Kidney (tissue), 13 donors: ENCODE measurements at regions not wholly inside any gene's neighbourhood (a gene's known extent, or its start where the extent isn't known, plus 50 kb on each side); places are given as distances from the start of the nearest gene placed in this dataset.
"Not testable (repeated sequence)": the region's sequence is repeated elsewhere in the genome, so short reads cannot be mapped to it uniquely, and the experiment has no call there.

ENCODE experiments used
- DNase-seq, 5 donors: peaks; one replicate each; pipeline ENCODE4 v3.0.0-alpha.2; 2013 to 2020
- FAIRE-seq: peaks from 2 replicates; lab custom pipeline; 2012; peaks lifted over from hg19 to GRCh38; lab: Jason Lieb, UNC
- H3K27ac ChIP-seq, 2 donors: one replicate each; pipeline ENCODE4 v1.7.0; 2013; ENCODE audit warnings: low read depth in 2 of 2, low read length in 2 of 2, inconsistent platforms in 1 of 2
- H3K27me3 ChIP-seq: one replicate; pipeline ENCODE4 v1.7.1; 2013; ENCODE audit warnings: low read length, inconsistent platforms; ENCODE audit not compliant: control insufficient read depth, insufficient read depth
- H3K36me3 ChIP-seq, 3 donors: one replicate each; pipeline versions ENCODE4 v1.7.0 to v1.7.1; 2013; ENCODE audit warnings: low read length in 3 of 3, control low read depth in 1 of 3, inconsistent platforms in 1 of 3; ENCODE audit not compliant: insufficient read depth in 3 of 3, control insufficient read depth in 2 of 3
- H3K4me1 ChIP-seq, 3 donors: one replicate each; pipeline versions ENCODE4 v1.7.0 to v1.7.1; 2013; ENCODE audit warnings: low read length in 3 of 3, inconsistent platforms in 1 of 3, low read depth in 1 of 3; ENCODE audit not compliant: control insufficient read depth in 2 of 3, insufficient read depth in 2 of 3
- H3K4me3 ChIP-seq, 3 donors: one replicate each; pipeline versions ENCODE4 v1.7.0 to v1.8.1; 2013; ENCODE audit warnings: low read length in 3 of 3, control low read depth in 1 of 3, inconsistent platforms in 1 of 3
- H3K9ac ChIP-seq, 3 donors: one replicate each; pipeline versions ENCODE4 v1.7.0 to v1.7.1; 2013; ENCODE audit warnings: low read length in 3 of 3, control low read depth in 1 of 3, inconsistent platforms in 1 of 3
- H3K9me3 ChIP-seq, 3 donors: one replicate each; pipeline versions ENCODE4 v1.7.0 to v1.7.1; 2013; ENCODE audit warnings: low read length in 3 of 3, control low read depth in 1 of 3, inconsistent platforms in 1 of 3; ENCODE audit not compliant: control insufficient read depth in 2 of 3, insufficient read depth in 1 of 3
- CTCF ChIP-seq: IDR thresholded peaks from 3 replicates; pipeline ENCODE4 v1.5.1; 2012; ENCODE audit warnings: mild to moderate bottlenecking, moderate library complexity, borderline replicate concordance; ENCODE audit not compliant: insufficient read depth; ENCODE audit errors: extremely low read depth
- intact Hi-C: fragments of 100-400 bp; cut with DNase I; formaldehyde crosslinking; loops from one replicate; pipeline ENCODE4 v1.11.1; 2022
- donor health status: control.
- donor health status: control.
- donor health status: control.
- donor health status: control.
- donor health status: control.
- donor health status: DM: yes; HTN: yes; CAD: no.
- donor health status: Normal renal cell carcinoma (clear cell type).

- intact Hi-C loops = no loop called here
These were observed 141.2 kb upstream of the FOXD4L5 start for GRCh38 chr9:65426231-65426630.

GRCh38 chr9:65425183-65425582 lies 140.2 kb upstream of the FOXD4L5 start:
- H3K4me3 ChIP-seq, H3K27ac ChIP-seq, H3K36me3 ChIP-seq, H3K27me3 ChIP-seq, intact Hi-C loops, DNase-seq, H3K9ac ChIP-seq, H3K9me3 ChIP-seq, H3K4me1 ChIP-seq, FAIRE-seq: not testable (repeated sequence)

More at GRCh38 chr9:65426231-65426630, 141.2 kb upstream of the FOXD4L5 start:
- H3K4me1 ChIP-seq = no peaks in the 10 kb centered on the region
- DNase-seq = no peak
- no peaks in the 10 kb centered on the region for H3K36me3 ChIP-seq
- no peak overlapping the region for H3K27ac ChIP-seq
- no peak overlapping the region for H3K4me3 ChIP-seq
- no peak for TF ChIP-seq CTCF
- peaks cover 0 to 3% (median under 1%) of the 10 kb centered on the region in 3 donors for H3K9me3 ChIP-seq
- H3K27me3 ChIP-seq = no peaks in the 10 kb centered on the region
- no peak overlapping the region for H3K9ac ChIP-seq
- no peak for FAIRE-seq

- DNase-seq, H3K36me3 ChIP-seq, intact Hi-C loops, H3K27ac ChIP-seq, FAIRE-seq, H3K27me3 ChIP-seq, H3K9ac ChIP-seq, H3K9me3 ChIP-seq, H3K4me3 ChIP-seq, H3K4me1 ChIP-seq: not testable (repeated sequence)
These were observed 139.5 kb upstream of the FOXD4L5 start for GRCh38 chr9:65424437-65424984.

GRCh38 chr9:65423691-65424436 lies 138.9 kb upstream of the FOXD4L5 start:
- H3K9ac ChIP-seq, H3K36me3 ChIP-seq, H3K27ac ChIP-seq, H3K27me3 ChIP-seq, H3K9me3 ChIP-seq, H3K4me3 ChIP-seq, H3K4me1 ChIP-seq, FAIRE-seq, intact Hi-C loops: not testable (repeated sequence)
- DNase-seq = peak in 1 of 5 donors; percentile 2

- FAIRE-seq, H3K27ac ChIP-seq, H3K4me3 ChIP-seq, H3K27me3 ChIP-seq, H3K9me3 ChIP-seq, H3K4me1 ChIP-seq, DNase-seq, H3K36me3 ChIP-seq, H3K9ac ChIP-seq, intact Hi-C loops: not testable (repeated sequence)
These were observed 138.1 kb upstream of the FOXD4L5 start for GRCh38 chr9:65422966-65423690.

- DNase-seq, intact Hi-C loops, H3K9me3 ChIP-seq, H3K4me3 ChIP-seq, FAIRE-seq, H3K9ac ChIP-seq, H3K36me3 ChIP-seq, H3K27me3 ChIP-seq, H3K4me1 ChIP-seq, H3K27ac ChIP-seq: not testable (repeated sequence)
These were observed 136.5 kb upstream of the FOXD4L5 start for GRCh38 chr9:65421486-65421885.
